Left ventricle myocardium inferior (tissue), 1 donor: ENCODE measurements at regions not wholly inside any gene's neighbourhood (a gene's known extent, or its start where the extent isn't known, plus 50 kb on each side); places are given as distances from the start of the nearest gene placed in this dataset.

Source experiments
- DNase-seq: peaks from one replicate; pipeline ENCODE4 v3.0.0-alpha.2; 2020
- H3K27ac ChIP-seq: fragments of 200-600 bp; replicated peaks from 2 replicates; pipeline ENCODE4 v1.8.0; 2021
- H3K27me3 ChIP-seq: fragments of 200-600 bp; 2 replicates; pipeline ENCODE4 v1.8.0; 2021; ENCODE audit warnings: low read depth
- H3K36me3 ChIP-seq: fragments of 200-600 bp; 2 replicates; pipeline ENCODE4 v1.8.0; 2021
- H3K4me1 ChIP-seq: fragments of 200-600 bp; 2 replicates; pipeline ENCODE4 v1.8.0; 2021
- H3K4me3 ChIP-seq: fragments of 200-600 bp; 2 replicates; pipeline ENCODE4 v1.8.0; 2021; ENCODE audit warnings: mild to moderate bottlenecking, moderate library complexity
- H3K9me3 ChIP-seq: fragments of 200-600 bp; replicated peaks from 2 replicates; pipeline ENCODE4 v1.8.0; 2021
- intact Hi-C: fragments of 100-400 bp; cut with micrococcal nuclease; formaldehyde crosslinking; loops from one replicate; pipeline ENCODE4 v1.11.0; 2022
- TF ChIP-seq, protein P1 (sequence below): fragments of 200-600 bp; IDR thresholded peaks from 2 replicates; pipeline ENCODE4 v1.8.0; 2021; ENCODE audit warnings: antibody characterized with exemption, mild to moderate bottlenecking, borderline replicate concordance
- donor health status: DM: no; HTN: yes; CAD: no; lungs with severe emphysema.

DNA sequence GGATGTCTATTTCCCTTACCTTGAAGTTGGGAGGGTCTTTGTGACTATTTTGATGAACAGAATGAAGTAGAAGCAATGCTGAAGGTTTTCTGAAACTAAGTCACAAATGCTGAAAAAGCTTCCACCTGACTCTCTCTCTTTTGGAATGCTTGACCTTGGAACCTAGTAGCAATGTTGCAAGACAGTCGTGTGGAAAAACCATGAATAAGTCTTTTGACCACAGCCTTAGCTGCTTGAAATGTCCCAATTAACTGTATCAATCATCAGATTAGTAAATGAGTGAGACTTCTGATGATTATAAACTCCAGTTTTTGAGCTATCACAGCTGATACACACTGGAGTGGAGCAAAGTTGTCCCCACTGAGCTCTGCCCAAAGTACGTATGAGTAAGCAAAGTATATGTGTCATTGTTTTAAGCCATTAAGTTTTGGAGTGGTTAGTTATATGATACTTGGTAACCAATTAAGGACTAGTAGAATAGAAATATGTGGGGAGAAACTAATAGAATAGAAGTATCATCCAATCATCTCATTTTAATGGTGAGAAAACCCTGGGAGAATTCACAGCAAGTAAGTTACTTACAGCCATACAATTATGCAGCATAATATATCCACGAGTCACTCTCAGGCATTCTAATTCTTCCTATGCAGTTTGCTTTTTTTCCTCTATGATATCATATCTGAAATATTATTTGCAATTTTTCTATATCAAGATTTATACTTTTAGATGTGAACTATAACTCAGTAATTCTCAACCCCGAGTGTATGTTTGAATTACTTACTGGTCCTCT is 1010.6 kb downstream of the ROBO2 start:
- no peak for DNase-seq
- peak overlapping the region; percentile 5 for H3K27ac ChIP-seq
- no peaks in the 10 kb centered on the region for H3K36me3 ChIP-seq
- intact Hi-C loops, result no loop called here
- no peak overlapping the region for H3K4me3 ChIP-seq
- H3K9me3 ChIP-seq, result no peaks in the 10 kb centered on the region
- H3K4me1 ChIP-seq, result peaks cover 8% of the 10 kb centered on the region
- TF ChIP-seq, protein P1, sequence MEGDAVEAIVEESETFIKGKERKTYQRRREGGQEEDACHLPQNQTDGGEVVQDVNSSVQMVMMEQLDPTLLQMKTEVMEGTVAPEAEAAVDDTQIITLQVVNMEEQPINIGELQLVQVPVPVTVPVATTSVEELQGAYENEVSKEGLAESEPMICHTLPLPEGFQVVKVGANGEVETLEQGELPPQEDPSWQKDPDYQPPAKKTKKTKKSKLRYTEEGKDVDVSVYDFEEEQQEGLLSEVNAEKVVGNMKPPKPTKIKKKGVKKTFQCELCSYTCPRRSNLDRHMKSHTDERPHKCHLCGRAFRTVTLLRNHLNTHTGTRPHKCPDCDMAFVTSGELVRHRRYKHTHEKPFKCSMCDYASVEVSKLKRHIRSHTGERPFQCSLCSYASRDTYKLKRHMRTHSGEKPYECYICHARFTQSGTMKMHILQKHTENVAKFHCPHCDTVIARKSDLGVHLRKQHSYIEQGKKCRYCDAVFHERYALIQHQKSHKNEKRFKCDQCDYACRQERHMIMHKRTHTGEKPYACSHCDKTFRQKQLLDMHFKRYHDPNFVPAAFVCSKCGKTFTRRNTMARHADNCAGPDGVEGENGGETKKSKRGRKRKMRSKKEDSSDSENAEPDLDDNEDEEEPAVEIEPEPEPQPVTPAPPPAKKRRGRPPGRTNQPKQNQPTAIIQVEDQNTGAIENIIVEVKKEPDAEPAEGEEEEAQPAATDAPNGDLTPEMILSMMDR, result no peak
- no peaks in the 10 kb centered on the region for H3K27me3 ChIP-seq

DNA sequence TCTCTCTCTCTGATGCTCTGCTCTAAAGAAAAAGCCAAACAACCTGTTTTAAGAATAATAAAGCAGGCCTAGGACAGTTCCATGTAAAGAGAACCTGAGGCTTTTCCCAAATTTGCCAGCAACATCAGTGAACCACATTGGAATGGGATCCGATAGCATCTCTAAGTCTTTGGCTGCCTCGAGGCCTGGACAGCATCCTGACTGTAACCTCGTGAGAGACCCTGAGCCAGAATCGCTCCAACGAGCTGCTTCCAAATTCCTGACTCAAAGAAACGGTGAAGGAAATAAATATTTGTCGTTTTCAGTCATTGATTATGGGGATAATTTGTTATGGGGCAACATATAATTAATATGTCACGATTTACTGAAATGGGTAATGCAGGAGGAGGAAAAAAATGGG is 1012.8 kb downstream of the ROBO2 start:
- no peak overlapping the region for H3K4me3 ChIP-seq
- peaks cover 8% of the 10 kb centered on the region for H3K4me1 ChIP-seq
- no peaks in the 10 kb centered on the region for H3K27me3 ChIP-seq
- no peaks in the 10 kb centered on the region for H3K9me3 ChIP-seq
- TF ChIP-seq, protein P1, result no peak
- H3K27ac ChIP-seq, result no peak overlapping the region
- DNase-seq, result no peak
- no peaks in the 10 kb centered on the region for H3K36me3 ChIP-seq
- intact Hi-C loops, result no loop called here

DNA sequence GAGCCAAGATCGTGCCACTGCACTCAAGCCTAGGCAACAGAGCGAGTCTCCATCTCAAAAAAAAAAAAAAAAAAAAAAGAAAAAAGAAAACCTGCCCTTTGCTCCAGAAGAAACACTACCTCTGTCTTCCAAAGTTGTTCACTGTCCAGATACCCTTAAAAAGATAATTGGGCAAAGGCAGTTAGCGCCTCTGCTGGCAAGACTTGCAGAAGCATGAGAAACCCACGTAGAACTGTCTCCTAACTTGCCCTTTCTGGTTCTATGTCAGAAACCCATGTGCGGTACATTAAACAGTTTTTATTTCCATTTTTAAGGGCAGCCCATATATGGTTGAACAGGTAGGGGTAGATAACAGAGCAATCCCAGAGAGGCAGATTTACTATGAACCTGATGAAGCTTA is 1026.4 kb downstream of the ROBO2 start:
- no peaks in the 10 kb centered on the region for H3K9me3 ChIP-seq
- H3K27ac ChIP-seq, result no peak overlapping the region
- no peaks in the 10 kb centered on the region for H3K27me3 ChIP-seq
- TF ChIP-seq, protein P1, result no peak
- intact Hi-C loops, result no loop called here
- no peaks in the 10 kb centered on the region for H3K36me3 ChIP-seq
- no peak overlapping the region for H3K4me3 ChIP-seq
- DNase-seq, result no peak
- H3K4me1 ChIP-seq, result no peaks in the 10 kb centered on the region

DNA sequence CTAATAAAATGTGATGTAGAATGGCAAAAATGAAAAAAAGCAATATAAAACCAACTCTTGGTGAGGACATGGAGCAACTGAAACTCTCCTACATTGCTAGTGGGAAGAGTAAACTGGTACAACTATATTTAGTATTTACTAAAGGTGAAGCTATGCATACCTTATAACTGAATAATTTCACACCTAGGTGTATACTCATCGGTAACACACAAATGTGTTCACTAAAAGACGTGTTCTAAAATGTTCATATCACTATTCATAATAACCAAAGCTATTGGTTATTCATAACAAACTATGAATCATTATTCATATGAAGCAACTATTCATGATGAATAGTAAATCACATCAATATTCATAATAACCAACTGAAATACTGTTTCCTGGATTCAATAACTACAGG is 1030.3 kb downstream of the ROBO2 start:
- DNase-seq, result no peak
- Histone ChIP-seq H3K36me3 (no peaks in the 10 kb centered on the region), H3K27me3 (no peaks in the 10 kb centered on the region), H3K4me3 (no peak overlapping the region), H3K27ac (no peak overlapping the region), H3K4me1 (no peaks in the 10 kb centered on the region), H3K9me3 (no peaks in the 10 kb centered on the region)
- intact Hi-C loops, result no loop called here
- TF ChIP-seq, protein P1, result no peak

DNA sequence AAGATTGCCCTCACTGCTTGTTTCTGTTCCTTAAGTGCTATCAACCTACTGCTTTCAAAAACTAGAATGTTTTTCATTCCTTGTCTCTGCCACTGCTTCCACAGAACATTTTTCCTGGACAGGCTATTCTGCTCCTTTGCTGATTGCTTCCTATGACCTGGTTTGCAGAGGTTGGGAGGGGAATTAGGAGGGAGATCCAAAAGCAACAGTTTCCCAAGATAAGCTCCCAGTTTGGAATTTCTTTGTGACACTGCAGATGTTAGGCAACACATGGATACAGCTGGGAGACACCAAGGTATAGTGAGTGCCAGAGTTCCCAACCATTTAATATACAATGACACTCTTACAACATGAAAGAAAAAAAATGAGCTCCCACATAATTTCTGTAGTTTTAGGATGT is 1036.5 kb downstream of the ROBO2 start:
- no peak for DNase-seq
- no peak overlapping the region for H3K27ac ChIP-seq
- no peaks in the 10 kb centered on the region for H3K27me3 ChIP-seq
- H3K4me1 ChIP-seq, result peaks cover 9% of the 10 kb centered on the region
- H3K9me3 ChIP-seq, result no peaks in the 10 kb centered on the region
- TF ChIP-seq, protein P1, result no peak
- no peaks in the 10 kb centered on the region for H3K36me3 ChIP-seq
- no peak overlapping the region for H3K4me3 ChIP-seq
- intact Hi-C loops, result no loop called here
